ENCODE measurements at regions not wholly inside any gene's neighbourhood (a gene's known extent, or its start where the extent isn't known, plus 50 kb on each side); places are given as distances from the start of the nearest gene placed in this dataset.

- TF ChIP-seq, protein P1, sequence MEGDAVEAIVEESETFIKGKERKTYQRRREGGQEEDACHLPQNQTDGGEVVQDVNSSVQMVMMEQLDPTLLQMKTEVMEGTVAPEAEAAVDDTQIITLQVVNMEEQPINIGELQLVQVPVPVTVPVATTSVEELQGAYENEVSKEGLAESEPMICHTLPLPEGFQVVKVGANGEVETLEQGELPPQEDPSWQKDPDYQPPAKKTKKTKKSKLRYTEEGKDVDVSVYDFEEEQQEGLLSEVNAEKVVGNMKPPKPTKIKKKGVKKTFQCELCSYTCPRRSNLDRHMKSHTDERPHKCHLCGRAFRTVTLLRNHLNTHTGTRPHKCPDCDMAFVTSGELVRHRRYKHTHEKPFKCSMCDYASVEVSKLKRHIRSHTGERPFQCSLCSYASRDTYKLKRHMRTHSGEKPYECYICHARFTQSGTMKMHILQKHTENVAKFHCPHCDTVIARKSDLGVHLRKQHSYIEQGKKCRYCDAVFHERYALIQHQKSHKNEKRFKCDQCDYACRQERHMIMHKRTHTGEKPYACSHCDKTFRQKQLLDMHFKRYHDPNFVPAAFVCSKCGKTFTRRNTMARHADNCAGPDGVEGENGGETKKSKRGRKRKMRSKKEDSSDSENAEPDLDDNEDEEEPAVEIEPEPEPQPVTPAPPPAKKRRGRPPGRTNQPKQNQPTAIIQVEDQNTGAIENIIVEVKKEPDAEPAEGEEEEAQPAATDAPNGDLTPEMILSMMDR (IDR thresholded peaks at IDR 0.05) = no peak
- no peak for TF ChIP-seq POLR2A (IDR thresholded peaks at IDR 0.05)
Observed at GRCh38 chr9:75391497-75391896, 303.2 kb downstream of the OSTF1 start.
